Stomach (tissue), 4 donors: ENCODE measurements at regions not wholly inside any gene's neighbourhood (a gene's known extent, or its start where the extent isn't known, plus 50 kb on each side); places are given as distances from the start of the nearest gene placed in this dataset.

ENCODE experiments used
- EP300 ChIP-seq: sonication (generic); formaldehyde crosslinking; IDR thresholded peaks from one replicate; pipeline ENCODE4 v1.6.1; 2017; ENCODE audit warnings: antibody characterized with exemption
- POLR2A ChIP-seq, 4 donors: fragments of 450-650 bp; IDR thresholded peaks; one replicate each; pipeline ENCODE4 v1.6.1; 2016; ENCODE audit warnings: antibody characterized with exemption in 4 of 4, control low read depth in 2 of 4, mild to moderate bottlenecking in 1 of 4, moderate library complexity in 1 of 4
- POLR2AphosphoS5 ChIP-seq, 3 donors: sonication (generic); formaldehyde crosslinking; IDR thresholded peaks; one replicate each; pipeline ENCODE4 v1.6.1; 2016; ENCODE audit warnings: antibody characterized with exemption in 3 of 3
- TF ChIP-seq, protein P1 (sequence below), 7 experiments: fragments of 450-650 bp in 4 of 7; fragments of 200-600 bp in 3 of 7; sonication (generic) in 3 of 7; IDR thresholded peaks; one replicate each; pipeline ENCODE4 v1.5.1; 2016 to 2019; ENCODE audit warnings: antibody characterized with exemption in 7 of 7, control low read depth in 2 of 7, mild to moderate bottlenecking in 1 of 7

DNA sequence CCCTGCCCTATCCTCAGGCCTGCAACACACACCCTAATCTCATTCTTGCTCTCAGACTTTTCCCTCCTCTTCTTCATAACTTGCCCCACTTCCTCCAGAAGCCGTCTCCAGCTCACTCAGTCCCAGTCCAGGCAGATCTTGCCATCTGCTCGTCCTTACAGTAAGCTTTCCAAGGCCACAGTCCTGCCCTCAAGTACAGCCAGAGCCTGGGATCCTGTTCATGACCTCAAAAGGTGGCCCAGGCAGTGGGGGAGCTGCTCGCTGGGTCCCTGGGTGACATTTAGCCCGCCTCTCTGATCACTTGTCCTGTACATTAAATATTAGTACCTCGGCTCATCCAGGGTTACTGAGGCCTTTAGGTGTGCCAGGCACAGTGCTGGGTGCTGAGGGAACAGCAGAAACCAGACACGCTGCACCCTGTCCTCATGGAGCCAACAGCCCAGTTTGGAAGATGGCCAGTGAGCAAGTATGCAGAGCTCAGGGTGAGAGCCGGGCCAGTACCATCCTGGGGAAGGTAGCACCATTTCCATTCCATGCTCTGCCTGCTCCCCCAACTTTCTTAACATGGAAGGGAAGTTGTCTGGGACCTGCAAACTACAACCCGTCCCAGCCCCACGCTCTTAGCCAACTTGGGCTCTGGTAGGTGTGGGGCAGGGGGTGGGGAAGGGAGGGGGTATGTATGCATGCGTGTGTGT is 100.4 kb downstream of the C5orf15 start:
- TF ChIP-seq, protein P1, sequence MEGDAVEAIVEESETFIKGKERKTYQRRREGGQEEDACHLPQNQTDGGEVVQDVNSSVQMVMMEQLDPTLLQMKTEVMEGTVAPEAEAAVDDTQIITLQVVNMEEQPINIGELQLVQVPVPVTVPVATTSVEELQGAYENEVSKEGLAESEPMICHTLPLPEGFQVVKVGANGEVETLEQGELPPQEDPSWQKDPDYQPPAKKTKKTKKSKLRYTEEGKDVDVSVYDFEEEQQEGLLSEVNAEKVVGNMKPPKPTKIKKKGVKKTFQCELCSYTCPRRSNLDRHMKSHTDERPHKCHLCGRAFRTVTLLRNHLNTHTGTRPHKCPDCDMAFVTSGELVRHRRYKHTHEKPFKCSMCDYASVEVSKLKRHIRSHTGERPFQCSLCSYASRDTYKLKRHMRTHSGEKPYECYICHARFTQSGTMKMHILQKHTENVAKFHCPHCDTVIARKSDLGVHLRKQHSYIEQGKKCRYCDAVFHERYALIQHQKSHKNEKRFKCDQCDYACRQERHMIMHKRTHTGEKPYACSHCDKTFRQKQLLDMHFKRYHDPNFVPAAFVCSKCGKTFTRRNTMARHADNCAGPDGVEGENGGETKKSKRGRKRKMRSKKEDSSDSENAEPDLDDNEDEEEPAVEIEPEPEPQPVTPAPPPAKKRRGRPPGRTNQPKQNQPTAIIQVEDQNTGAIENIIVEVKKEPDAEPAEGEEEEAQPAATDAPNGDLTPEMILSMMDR (IDR thresholded peaks at IDR 0.05) = no peak
- no peak for TF ChIP-seq POLR2A (IDR thresholded peaks at IDR 0.05)
- TF ChIP-seq EP300 = no peak
- TF ChIP-seq POLR2AphosphoS5 (IDR thresholded peaks at IDR 0.05) = no peak
